Peyer's patch (tissue), 4 donors: ENCODE measurements at regions not wholly inside any gene's neighbourhood (a gene's known extent, or its start where the extent isn't known, plus 50 kb on each side); places are given as distances from the start of the nearest gene placed in this dataset.

Source experiments
- CTCF ChIP-seq, 6 experiments: fragments of 450-650 bp in 4 of 6; fragments of 200-600 bp in 2 of 6; sonication (generic) in 1 of 6; IDR thresholded peaks; one replicate each; pipeline ENCODE4 v1.5.1; 2017 to 2019; ENCODE audit warnings: antibody characterized with exemption in 6 of 6, mild to moderate bottlenecking in 3 of 6, moderate library complexity in 1 of 6
- POLR2A ChIP-seq, 2 donors: fragments of 450-650 bp; IDR thresholded peaks; one replicate each; pipeline ENCODE4 v1.5.1; 2017; ENCODE audit warnings: antibody characterized with exemption in 2 of 2, mild to moderate bottlenecking in 2 of 2, moderate library complexity in 2 of 2

- TF ChIP-seq CTCF (IDR thresholded peaks at IDR 0.05) = no peak
- TF ChIP-seq POLR2A (IDR thresholded peaks at IDR 0.05) = no peak
Measured at GRCh38 chr3:22977650-22978289, 225.4 kb upstream of the UBE2E2 start.
